Activated CD4-positive, alpha-beta memory T cell treated with anti-CD3 and anti-CD28 coated beads, Interleukin-2, amount 10 ng/mL, durations not matched to agents 7 days and 5 days (primary cell): ENCODE measurements at regions not wholly inside any gene's neighbourhood (a gene's known extent, or its start where the extent isn't known, plus 50 kb on each side); places are given as distances from the start of the nearest gene placed in this dataset.

Experiments
- CTCF ChIA-PET: fragments of 350-600 bp; sonication (Branson Sonifier 250); formaldehyde crosslinking; loops from one replicate; lab custom pipeline; 2021; ENCODE audit warnings: antibody characterized with exemption, inconsistent platforms; lab: Charles Lee
- POLR2A ChIA-PET: fragments of 350-600 bp; sonication (Branson Sonifier 250); formaldehyde crosslinking; loops from one replicate; lab custom pipeline; 2021; ENCODE audit warnings: antibody characterized with exemption; lab: Charles Lee
- DNase-seq: peaks from one replicate; pipeline ENCODE4 v3.0.0-alpha.2; 2020
- H3K27ac Mint-ChIP-seq: one replicate; pipeline ENCODE4 v1.8.0; 2021; ENCODE audit warnings: mild to moderate bottlenecking, mixed read lengths
- H3K27me3 Mint-ChIP-seq: one replicate; pipeline ENCODE4 v1.8.0; 2021; ENCODE audit warnings: mixed read lengths
- H3K36me3 Mint-ChIP-seq: one replicate; pipeline ENCODE4 v1.8.0; 2021; ENCODE audit warnings: low read depth, mixed read lengths
- H3K4me1 Mint-ChIP-seq: one replicate; pipeline ENCODE4 v1.8.0; 2021; ENCODE audit warnings: mixed read lengths
- H3K4me3 Mint-ChIP-seq: one replicate; pipeline ENCODE4 v1.8.0; 2021; ENCODE audit warnings: mild to moderate bottlenecking, mixed read lengths
- H3K9me3 Mint-ChIP-seq: one replicate; pipeline ENCODE4 v1.8.0; 2021; ENCODE audit warnings: mixed read lengths

GRCh38 chr3:73772076-73772886, 147.5 kb upstream of the PDZRN3 start:
- ChIA-PET CTCF (no interaction called here), POLR2A (no interaction called here)
- H3K4me1 Mint-ChIP-seq, result no peaks in the 10 kb centered on the region
- H3K9me3 Mint-ChIP-seq, result no peaks in the 10 kb centered on the region
- no peak overlapping the region for H3K27ac Mint-ChIP-seq
- no peaks in the 10 kb centered on the region for H3K27me3 Mint-ChIP-seq
- no peak overlapping the region for H3K4me3 Mint-ChIP-seq
- DNase-seq, result no peak
- no peaks in the 10 kb centered on the region for H3K36me3 Mint-ChIP-seq

DNA sequence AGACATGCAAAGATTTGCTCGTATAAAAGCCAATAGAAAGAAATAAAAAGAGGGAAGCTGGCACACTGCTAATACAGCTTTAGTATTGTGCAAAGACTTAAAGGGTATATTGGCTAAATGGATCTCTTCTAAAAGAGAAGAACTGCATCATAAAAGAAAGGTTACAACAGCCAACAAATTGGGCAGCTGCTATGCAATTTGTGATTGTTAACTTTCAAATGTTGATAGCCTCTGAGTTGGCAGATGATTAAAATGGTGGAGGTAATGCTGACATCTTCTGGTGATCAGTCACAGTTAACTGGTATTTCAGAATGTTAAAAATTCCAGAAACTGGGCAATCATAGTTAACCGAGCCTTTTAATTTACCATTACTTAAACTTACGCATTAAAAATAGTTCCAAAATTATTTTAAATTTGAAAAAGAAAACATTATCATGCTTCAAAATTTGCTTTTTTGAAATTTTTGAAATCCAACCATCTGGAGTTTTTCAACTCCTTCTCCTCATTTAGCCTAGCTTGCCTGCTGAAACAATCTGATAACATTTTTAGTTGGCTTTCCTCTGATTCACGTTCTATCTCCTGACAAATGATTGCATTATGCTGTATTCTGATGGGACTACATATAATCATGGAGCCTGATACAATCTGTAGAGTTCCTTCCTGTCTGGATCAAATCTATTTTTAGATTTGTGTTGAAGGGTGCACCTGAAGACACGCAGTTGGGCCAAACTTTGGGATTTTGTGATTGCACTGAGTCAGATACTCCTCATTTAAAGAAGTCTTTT, 144.0 kb upstream of the PDZRN3 start:
- ChIA-PET POLR2A (no interaction called here), CTCF (no interaction called here)
- Mint-ChIP-seq H3K9me3 (no peaks in the 10 kb centered on the region), H3K4me1 (no peaks in the 10 kb centered on the region), H3K4me3 (no peak overlapping the region), H3K27me3 (no peaks in the 10 kb centered on the region), H3K27ac (no peak overlapping the region), H3K36me3 (no peaks in the 10 kb centered on the region)
- DNase-seq, result no peak

GRCh38 chr3:73766599-73767381, 142.0 kb upstream of the PDZRN3 start:
- ChIA-PET CTCF (no interaction called here), POLR2A (no interaction called here)
- no peak overlapping the region for H3K27ac Mint-ChIP-seq
- no peaks in the 10 kb centered on the region for H3K9me3 Mint-ChIP-seq
- H3K27me3 Mint-ChIP-seq, result no peaks in the 10 kb centered on the region
- no peak overlapping the region for H3K4me3 Mint-ChIP-seq
- no peak for DNase-seq
- H3K36me3 Mint-ChIP-seq, result no peaks in the 10 kb centered on the region
- no peaks in the 10 kb centered on the region for H3K4me1 Mint-ChIP-seq

DNA sequence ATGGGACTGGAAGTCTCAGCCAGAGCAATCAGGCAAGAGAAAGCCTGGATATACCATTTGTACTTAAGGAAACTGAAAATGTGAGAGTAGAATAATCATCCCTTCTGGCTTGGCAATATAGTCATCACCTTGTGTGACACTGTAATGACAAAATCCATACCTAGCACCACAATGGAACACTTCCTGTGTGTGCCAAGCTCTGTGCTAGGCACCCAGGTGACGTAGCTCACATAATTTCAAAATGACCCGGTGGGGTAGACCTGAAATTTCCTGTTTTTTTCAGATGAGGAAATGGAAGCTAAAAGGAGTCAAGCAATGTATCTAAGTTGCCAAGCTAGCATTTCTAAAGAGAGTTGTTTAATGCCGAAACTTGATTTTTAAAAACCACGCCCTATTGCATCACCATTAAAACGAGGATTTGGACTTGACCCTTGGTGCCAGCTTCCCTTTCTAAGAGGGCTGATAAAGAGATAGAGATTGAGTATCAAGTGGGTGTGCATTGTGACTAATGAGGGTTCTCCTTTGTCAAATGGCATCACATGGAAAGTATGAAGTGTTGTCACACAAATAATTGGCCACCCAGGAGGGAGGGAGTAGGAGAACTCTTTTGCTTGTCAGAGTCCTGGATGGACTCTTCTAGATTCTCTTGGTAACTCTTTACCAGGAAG, 141.3 kb upstream of the PDZRN3 start:
- CTCF ChIA-PET, result no interaction called here
- POLR2A ChIA-PET, result no interaction called here
- no peak for DNase-seq
- Mint-ChIP-seq H3K36me3 (no peaks in the 10 kb centered on the region), H3K27me3 (no peaks in the 10 kb centered on the region), H3K27ac (no peak overlapping the region), H3K4me3 (no peak overlapping the region), H3K9me3 (no peaks in the 10 kb centered on the region), H3K4me1 (no peaks in the 10 kb centered on the region)

DNA sequence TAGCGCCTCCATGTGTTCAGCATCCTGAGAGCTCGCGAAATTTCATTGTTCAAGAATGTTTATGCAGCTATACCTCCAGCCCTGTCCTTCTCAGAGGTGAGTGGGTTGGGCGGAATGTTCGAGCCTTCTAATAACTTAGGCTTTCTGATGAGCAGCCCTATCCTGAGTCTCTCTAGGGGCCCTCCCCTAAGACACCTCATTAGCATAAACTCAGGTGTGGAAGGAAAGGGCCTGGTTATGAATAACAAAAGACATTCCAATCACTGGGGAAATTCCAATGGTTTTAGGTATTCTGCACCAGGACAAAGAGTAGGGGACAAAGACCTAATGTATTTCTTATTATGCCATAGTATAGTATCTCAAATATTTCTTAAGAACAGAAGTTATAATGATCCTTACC, 138.1 kb upstream of the PDZRN3 start:
- H3K27me3 Mint-ChIP-seq, result no peaks in the 10 kb centered on the region
- ChIA-PET POLR2A (no interaction called here), CTCF (no interaction called here)
- H3K36me3 Mint-ChIP-seq, result no peaks in the 10 kb centered on the region
- H3K4me3 Mint-ChIP-seq, result no peak overlapping the region
- H3K9me3 Mint-ChIP-seq, result peaks cover 4% of the 10 kb centered on the region
- no peak overlapping the region for H3K27ac Mint-ChIP-seq
- H3K4me1 Mint-ChIP-seq, result no peaks in the 10 kb centered on the region
- DNase-seq, result no peak

DNA sequence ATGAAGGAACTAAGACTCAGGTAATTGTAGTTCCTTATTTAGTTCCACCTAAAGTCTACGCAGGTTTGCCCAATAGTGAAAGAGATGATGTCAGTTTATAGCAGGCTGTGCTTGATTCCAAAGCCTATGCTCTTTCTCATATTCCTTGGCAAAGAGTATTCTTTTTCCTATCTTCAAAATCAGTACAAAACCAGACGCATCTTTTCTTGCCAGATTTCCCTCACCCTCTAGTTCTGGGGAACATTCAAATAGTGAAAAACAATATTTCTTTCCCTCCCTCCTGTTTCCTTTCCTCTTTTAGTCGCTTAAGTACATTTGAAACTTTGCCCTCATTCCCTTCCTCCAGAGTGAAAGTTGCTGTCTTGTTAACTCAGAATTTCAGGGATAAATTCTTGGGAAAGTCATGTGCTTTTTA, 134.6 kb upstream of the PDZRN3 start:
- peaks cover 12% of the 10 kb centered on the region for H3K9me3 Mint-ChIP-seq
- CTCF ChIA-PET, result no interaction called here
- DNase-seq, result no peak
- no peak overlapping the region for H3K4me3 Mint-ChIP-seq
- POLR2A ChIA-PET, result no interaction called here
- H3K27me3 Mint-ChIP-seq, result no peaks in the 10 kb centered on the region
- H3K27ac Mint-ChIP-seq, result no peak overlapping the region
- no peaks in the 10 kb centered on the region for H3K4me1 Mint-ChIP-seq
- no peaks in the 10 kb centered on the region for H3K36me3 Mint-ChIP-seq

- no peaks in the 10 kb centered on the region for H3K27me3 Mint-ChIP-seq
- ChIA-PET CTCF (no interaction called here), POLR2A (no interaction called here)
- H3K36me3 Mint-ChIP-seq, result no peaks in the 10 kb centered on the region
- H3K4me3 Mint-ChIP-seq, result no peak overlapping the region
- no peak overlapping the region for H3K27ac Mint-ChIP-seq
- peaks cover 12% of the 10 kb centered on the region for H3K9me3 Mint-ChIP-seq
- DNase-seq, result no peak
- no peaks in the 10 kb centered on the region for H3K4me1 Mint-ChIP-seq
Measured at GRCh38 chr3:73757536-73757935, 132.8 kb upstream of the PDZRN3 start.

DNA sequence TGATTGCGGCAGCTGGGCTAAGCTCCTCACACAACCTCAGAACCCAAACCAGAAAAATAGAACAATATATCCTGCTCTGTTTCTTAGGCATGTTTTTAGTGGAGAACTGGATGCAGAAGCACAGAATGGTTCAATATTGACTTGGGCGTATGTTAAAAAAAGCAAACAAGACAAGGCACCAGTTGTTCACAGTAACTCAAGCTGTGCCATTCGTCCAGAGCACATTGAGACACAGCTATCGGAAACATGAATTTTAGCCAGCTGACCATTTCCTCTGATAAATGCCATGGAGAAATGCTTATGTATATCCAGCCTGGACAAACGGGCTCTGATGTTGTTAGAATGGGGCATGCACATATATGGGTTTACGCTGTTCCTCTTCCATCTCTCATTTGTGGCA, 129.2 kb upstream of the PDZRN3 start:
- no peaks in the 10 kb centered on the region for H3K27me3 Mint-ChIP-seq
- POLR2A ChIA-PET, result no interaction called here

DNA sequence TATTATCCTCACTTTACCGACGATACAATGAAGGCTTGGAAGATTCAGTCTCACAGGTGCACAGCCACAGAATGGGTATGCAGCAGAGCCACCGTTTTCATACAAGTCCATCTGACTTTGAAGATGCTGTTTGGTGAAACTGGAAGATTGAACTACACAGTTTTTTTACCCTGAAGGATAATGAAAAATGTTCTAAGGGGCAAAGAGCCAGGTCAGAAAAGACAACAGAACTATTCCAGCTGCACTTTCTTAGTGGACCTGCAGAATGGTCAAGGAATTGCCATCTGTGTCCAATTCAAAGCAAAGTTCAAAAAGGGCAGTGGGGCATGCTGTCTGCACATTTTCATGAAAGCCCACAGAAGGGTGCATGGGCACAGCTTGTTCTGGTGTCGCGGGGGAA, 127.6 kb upstream of the PDZRN3 start:
- CTCF ChIA-PET, result no interaction called here
- Mint-ChIP-seq H3K36me3 (no peaks in the 10 kb centered on the region), H3K4me1 (no peaks in the 10 kb centered on the region), H3K9me3 (peaks cover 9% of the 10 kb centered on the region), H3K27ac (no peak overlapping the region), H3K27me3 (no peaks in the 10 kb centered on the region), H3K4me3 (no peak overlapping the region)
- DNase-seq, result no peak
- POLR2A ChIA-PET, result no interaction called here

More for the DNA sequence above, 129.2 kb upstream of the PDZRN3 start:
- no peak overlapping the region for H3K27ac Mint-ChIP-seq
- H3K4me3 Mint-ChIP-seq, result no peak overlapping the region
- peaks cover 12% of the 10 kb centered on the region for H3K9me3 Mint-ChIP-seq
- CTCF ChIA-PET, result no interaction called here
- H3K4me1 Mint-ChIP-seq, result no peaks in the 10 kb centered on the region
- no peak for DNase-seq
- no peaks in the 10 kb centered on the region for H3K36me3 Mint-ChIP-seq

DNA sequence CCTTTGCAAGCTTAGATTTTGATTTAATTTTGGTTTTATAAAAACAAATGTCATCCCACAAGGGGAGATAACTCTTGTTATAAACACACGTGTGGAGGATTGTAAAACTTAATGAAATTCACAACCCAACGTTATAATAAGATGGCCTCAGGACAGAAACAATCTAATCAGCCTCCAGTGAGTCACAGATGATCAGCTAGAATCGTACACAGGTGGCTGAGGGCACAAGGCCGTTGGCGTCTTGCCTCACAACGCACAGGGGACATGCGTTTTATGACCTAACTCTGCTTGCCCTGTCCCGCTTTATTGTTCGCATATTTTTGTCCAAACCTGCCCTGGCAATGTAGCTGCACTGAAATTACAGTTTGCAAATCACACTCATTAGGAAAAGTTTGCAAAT, 121.9 kb upstream of the PDZRN3 start:
- Mint-ChIP-seq H3K27me3 (no peaks in the 10 kb centered on the region), H3K9me3 (no peaks in the 10 kb centered on the region), H3K4me3 (no peak overlapping the region), H3K36me3 (no peaks in the 10 kb centered on the region), H3K27ac (no peak overlapping the region), H3K4me1 (no peaks in the 10 kb centered on the region)
- no peak for DNase-seq
- ChIA-PET POLR2A (no interaction called here), CTCF (no interaction called here)

- Mint-ChIP-seq H3K4me1 (no peaks in the 10 kb centered on the region), H3K27me3 (no peaks in the 10 kb centered on the region), H3K36me3 (no peaks in the 10 kb centered on the region), H3K9me3 (no peaks in the 10 kb centered on the region), H3K4me3 (no peak overlapping the region), H3K27ac (no peak overlapping the region)
- ChIA-PET CTCF (no interaction called here), POLR2A (no interaction called here)
- no peak for DNase-seq
Measured at GRCh38 chr3:73745526-73746191, 120.9 kb upstream of the PDZRN3 start.

DNA sequence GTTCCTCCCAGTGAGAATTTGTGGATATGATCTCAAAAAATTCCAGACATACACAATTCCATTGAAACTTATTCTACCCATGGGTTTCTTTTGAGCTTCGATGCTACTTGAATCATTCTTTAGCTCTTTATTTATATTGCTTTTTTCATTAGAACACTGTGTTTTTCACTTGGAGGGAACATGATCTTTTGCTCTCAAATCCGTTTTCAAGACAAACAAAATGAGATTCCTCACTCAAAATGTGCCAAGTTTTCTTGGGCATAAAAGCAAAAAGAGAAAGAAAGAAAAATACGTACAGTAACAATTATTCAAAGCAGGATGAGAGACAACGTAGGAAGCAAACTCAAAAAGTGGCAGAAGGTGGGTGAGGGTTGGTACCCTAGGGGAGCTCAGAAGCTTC, 118.8 kb upstream of the PDZRN3 start:
- no peak for DNase-seq
- Mint-ChIP-seq H3K36me3 (no peaks in the 10 kb centered on the region), H3K9me3 (no peaks in the 10 kb centered on the region), H3K4me3 (no peak overlapping the region), H3K4me1 (no peaks in the 10 kb centered on the region), H3K27me3 (no peaks in the 10 kb centered on the region), H3K27ac (no peak overlapping the region)
- ChIA-PET POLR2A (no interaction called here), CTCF (no interaction called here)
